ENCODE measurements at regions not wholly inside any gene's neighbourhood (a gene's known extent, or its start where the extent isn't known, plus 50 kb on each side); places are given as distances from the start of the nearest gene placed in this dataset.
"Not testable (repeated sequence)": the region's sequence is repeated elsewhere in the genome, so short reads cannot be mapped to it uniquely, and the experiment has no call there.

GRCh38 chr18:76307293-76307690, 187.8 kb downstream of the ZNF516 start:
- Mint-ChIP-seq H3K4me1 (no peaks in the 10 kb centered on the region), H3K9me3 (no peaks in the 10 kb centered on the region), H3K27ac (ENCODE audit: low read depth) (no peak overlapping the region), H3K36me3 (ENCODE audit: insufficient read depth) (no peaks in the 10 kb centered on the region), H3K27me3 (peaks cover 37% of the 10 kb centered on the region), H3K4me3 (no peak overlapping the region)
- ATAC-seq (replicated peaks; ENCODE audit: extremely low read depth, poor library complexity, severe bottlenecking) (no peak), DNase-seq (ENCODE audit: low spot score in 2 of 2) (no peak)

DNA sequence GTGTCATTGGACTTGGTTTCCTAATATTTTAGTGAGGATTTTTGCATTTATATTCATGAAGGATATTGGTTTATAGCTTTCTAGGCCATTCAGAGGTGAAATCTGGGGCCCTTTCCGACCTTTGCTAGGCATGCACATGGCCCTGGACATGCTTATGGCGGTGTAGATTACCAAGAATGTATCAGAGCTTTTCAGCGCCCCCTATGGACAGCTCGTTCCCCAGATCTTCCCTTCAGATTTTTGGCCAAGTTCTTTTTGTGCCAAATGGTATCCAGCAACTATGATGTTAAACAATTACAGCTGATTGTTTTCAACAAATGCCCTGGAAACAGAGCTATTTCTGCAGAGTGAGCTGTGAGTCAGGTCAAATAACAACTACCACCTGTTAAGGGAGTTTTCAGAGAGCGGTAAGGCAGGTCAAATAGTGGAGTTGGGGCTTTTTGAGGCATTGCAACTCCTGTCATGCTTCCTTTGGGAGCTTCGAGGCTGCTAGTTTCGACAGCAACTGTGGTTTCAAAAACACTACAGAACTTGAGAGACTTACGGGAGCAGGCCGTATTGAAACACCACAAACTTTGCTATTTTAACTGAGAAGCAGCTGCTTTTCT, 188.3 kb downstream of the ZNF516 start:
- Mint-ChIP-seq H3K9me3 (no peaks in the 10 kb centered on the region), H3K4me3 (no peak overlapping the region), H3K4me1 (no peaks in the 10 kb centered on the region), H3K36me3 (ENCODE audit: insufficient read depth) (no peaks in the 10 kb centered on the region), H3K27ac (ENCODE audit: low read depth) (no peak overlapping the region), H3K27me3 (peaks cover 37% of the 10 kb centered on the region)
- ATAC-seq (replicated peaks; ENCODE audit: extremely low read depth, poor library complexity, severe bottlenecking) (no peak), DNase-seq (ENCODE audit: low spot score in 2 of 2) (no peak)

DNA sequence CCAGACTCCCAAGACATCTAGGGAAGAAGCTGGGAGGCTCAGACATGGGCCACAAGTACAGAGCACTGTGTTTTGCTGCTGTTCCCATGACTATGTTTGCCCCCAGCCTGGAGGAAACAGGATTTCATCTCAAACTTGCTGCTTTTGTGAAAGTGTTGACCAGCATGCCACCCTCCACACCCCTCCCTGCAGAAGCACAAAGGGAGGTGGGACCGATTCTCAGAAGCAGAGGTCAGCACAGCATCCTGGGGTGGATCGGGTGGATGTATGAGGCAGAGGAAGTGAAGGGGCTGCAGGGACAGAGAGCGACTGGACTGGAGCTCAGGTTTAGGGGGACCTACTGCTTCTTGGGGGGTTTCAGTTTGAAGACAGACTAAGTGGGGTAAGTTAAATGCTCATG, 209.2 kb downstream of the ZNF516 start:
- Mint-ChIP-seq H3K27ac (ENCODE audit: low read depth) (no peak overlapping the region), H3K27me3 (peaks cover 22% of the 10 kb centered on the region), H3K4me1 (no peaks in the 10 kb centered on the region), H3K9me3 (peaks cover 12% of the 10 kb centered on the region), H3K36me3 (ENCODE audit: insufficient read depth) (no peaks in the 10 kb centered on the region), H3K4me3 (no peak overlapping the region)
- DNase-seq (ENCODE audit: low spot score in 2 of 2) (no peak), ATAC-seq (replicated peaks; ENCODE audit: extremely low read depth, poor library complexity, severe bottlenecking) (no peak)

DNA sequence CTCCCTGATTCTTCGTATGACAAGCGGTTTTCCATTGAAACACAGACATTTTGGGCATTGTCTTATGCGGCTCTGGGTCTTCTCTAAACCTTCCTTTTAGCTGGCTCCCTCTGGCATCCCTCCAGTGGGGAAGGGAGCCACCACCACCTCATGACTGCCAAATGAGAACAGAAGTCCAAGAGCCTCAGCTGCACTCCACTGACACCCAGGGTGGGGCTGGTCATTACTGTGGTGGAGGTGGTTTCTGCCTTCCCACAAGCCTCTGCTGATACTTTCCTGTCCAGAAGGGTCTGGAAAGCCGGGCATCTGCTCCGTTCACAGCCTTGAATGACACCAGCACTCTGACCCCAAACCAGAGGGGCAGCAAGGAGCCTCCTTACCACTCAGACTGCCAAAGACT, 213.5 kb downstream of the ZNF516 start:
- no peaks in the 10 kb centered on the region for H3K4me1 Mint-ChIP-seq
- H3K9me3 Mint-ChIP-seq, result peaks cover 4% of the 10 kb centered on the region
- no peak overlapping the region for H3K27ac Mint-ChIP-seq (ENCODE audit: low read depth)
- peaks cover 2% of the 10 kb centered on the region for H3K36me3 Mint-ChIP-seq (ENCODE audit: insufficient read depth)
- no peak for DNase-seq (ENCODE audit: low spot score in 2 of 2)
- H3K4me3 Mint-ChIP-seq, result no peak overlapping the region
- H3K27me3 Mint-ChIP-seq, result peaks cover 36% of the 10 kb centered on the region
- no peak for ATAC-seq (replicated peaks; ENCODE audit: extremely low read depth, poor library complexity, severe bottlenecking)

DNA sequence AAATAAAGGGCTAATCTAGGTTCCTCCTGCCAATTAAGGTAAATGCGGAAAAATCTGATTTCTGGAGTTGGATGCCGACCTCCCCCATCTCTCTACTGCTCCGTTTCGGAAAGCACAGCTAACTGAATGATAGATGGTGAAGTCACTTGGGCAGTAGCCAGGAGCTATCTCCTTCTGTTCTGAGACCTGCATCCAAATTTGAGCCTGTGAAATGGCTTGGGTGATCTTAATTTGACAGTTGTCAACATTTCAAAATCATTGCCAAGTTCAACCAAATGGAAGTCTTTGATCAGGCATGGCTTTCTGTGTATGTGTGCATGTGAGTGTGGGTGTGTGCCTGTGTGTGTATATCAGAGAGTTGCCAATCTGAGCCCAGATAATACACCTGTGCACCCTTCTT, 217.2 kb downstream of the ZNF516 start:
- peaks cover 2% of the 10 kb centered on the region for H3K36me3 Mint-ChIP-seq (ENCODE audit: insufficient read depth)
- H3K4me3 Mint-ChIP-seq, result no peak overlapping the region
- no peaks in the 10 kb centered on the region for H3K9me3 Mint-ChIP-seq
- H3K4me1 Mint-ChIP-seq, result no peaks in the 10 kb centered on the region
- no peak for DNase-seq (ENCODE audit: low spot score in 2 of 2)
- H3K27me3 Mint-ChIP-seq, result peaks cover 14% of the 10 kb centered on the region
- no peak for ATAC-seq (replicated peaks; ENCODE audit: extremely low read depth, poor library complexity, severe bottlenecking)
- no peak overlapping the region for H3K27ac Mint-ChIP-seq (ENCODE audit: low read depth)

- Mint-ChIP-seq H3K4me1 (no peaks in the 10 kb centered on the region), H3K9me3 (no peaks in the 10 kb centered on the region), H3K4me3 (no peak overlapping the region), H3K36me3 (ENCODE audit: insufficient read depth) (peaks cover 2% of the 10 kb centered on the region), H3K27me3 (peaks cover 14% of the 10 kb centered on the region), H3K27ac (ENCODE audit: low read depth) (no peak overlapping the region)
- no peak for DNase-seq (ENCODE audit: low spot score in 2 of 2)
- no peak for ATAC-seq (replicated peaks; ENCODE audit: extremely low read depth, poor library complexity, severe bottlenecking)
Measured at GRCh38 chr18:76275727-76276313, 219.2 kb downstream of the ZNF516 start.

DNA sequence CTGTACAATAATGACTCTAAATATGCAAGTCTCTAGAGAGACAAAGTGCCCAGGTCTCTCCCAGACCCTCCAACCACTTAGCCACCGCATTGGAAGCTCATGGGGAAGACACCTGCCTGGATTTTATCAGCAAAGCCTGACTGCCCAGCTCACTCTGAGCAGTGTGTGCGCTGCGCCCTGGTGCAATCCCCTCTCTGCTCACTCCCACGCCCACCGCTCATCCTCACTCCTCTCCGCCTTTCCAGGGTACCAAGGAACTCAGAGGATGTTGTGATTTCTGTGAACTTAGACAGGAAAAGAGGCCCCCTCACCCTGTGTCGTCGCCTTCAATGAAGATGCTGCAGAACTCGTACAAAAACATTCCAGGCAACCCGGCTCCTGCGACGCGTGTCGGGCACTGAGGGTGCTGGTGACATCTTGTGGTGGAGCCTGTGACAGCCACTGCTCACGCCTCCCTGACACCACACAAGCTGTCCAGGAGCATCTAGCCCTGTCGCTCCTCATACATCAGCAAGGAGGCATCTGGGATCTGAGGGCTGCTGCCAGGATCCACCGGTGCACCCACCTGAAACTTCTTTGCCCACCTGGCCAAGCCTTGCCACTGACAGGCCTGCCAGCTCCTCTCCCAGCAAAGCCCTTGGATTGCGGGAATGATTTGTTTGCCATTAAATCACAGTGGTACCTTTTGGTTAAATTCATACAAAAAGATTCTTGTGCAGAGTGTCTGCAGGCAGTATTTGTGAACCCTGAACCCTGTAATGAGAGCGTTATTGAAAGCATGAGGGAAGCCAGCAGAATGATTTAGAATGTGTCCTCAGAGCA, 220.4 kb downstream of the ZNF516 start:
- ATAC-seq (replicated peaks; ENCODE audit: extremely low read depth, poor library complexity, severe bottlenecking) (no peak), DNase-seq (ENCODE audit: low spot score in 2 of 2) (no peak)
- no peak overlapping the region for H3K27ac Mint-ChIP-seq (ENCODE audit: low read depth)
- H3K36me3 Mint-ChIP-seq (ENCODE audit: insufficient read depth), result peaks cover 2% of the 10 kb centered on the region
- H3K4me3 Mint-ChIP-seq, result no peak overlapping the region
- no peaks in the 10 kb centered on the region for H3K4me1 Mint-ChIP-seq
- peaks cover 6% of the 10 kb centered on the region for H3K9me3 Mint-ChIP-seq
- peaks cover 14% of the 10 kb centered on the region for H3K27me3 Mint-ChIP-seq

- Mint-ChIP-seq H3K27me3 (peaks cover 14% of the 10 kb centered on the region), H3K36me3 (ENCODE audit: insufficient read depth) (no peaks in the 10 kb centered on the region), H3K27ac (ENCODE audit: low read depth) (no peak overlapping the region), H3K9me3 (peaks cover 7% of the 10 kb centered on the region), H3K4me1 (no peaks in the 10 kb centered on the region), H3K4me3 (no peak overlapping the region)
- ATAC-seq (replicated peaks; ENCODE audit: extremely low read depth, poor library complexity, severe bottlenecking) (no peak), DNase-seq (ENCODE audit: low spot score in 2 of 2) (no peak)
Measured at GRCh38 chr18:76273956-76274355, 221.1 kb downstream of the ZNF516 start.

- H3K4me1 Mint-ChIP-seq, result no peaks in the 10 kb centered on the region
Measured at GRCh38 chr18:76273036-76273545, 222.0 kb downstream of the ZNF516 start.

DNA sequence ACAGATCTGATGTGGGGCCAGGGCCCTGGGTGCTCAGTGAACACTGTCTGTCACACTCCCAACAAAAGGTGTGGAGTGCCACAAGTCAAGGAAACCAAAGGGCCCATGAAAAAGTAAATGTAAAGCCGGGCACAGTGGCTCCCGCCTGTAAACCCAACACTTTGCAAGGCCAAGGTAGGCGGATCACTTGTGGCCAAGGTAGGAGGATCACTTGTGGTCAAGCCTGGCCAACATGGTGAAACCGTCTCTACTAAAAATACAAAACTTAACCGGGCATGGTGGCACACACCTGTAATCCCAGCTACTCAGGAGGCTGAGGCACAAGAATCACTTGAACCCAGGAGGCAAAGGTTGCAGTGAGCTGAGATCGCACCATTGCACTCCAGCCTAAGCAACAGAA, 227.6 kb downstream of the ZNF516 start:
- H3K9me3 Mint-ChIP-seq; H3K36me3 Mint-ChIP-seq (ENCODE audit: insufficient read depth); H3K4me1 Mint-ChIP-seq; ATAC-seq (replicated peaks; ENCODE audit: extremely low read depth, poor library complexity, severe bottlenecking); H3K27ac Mint-ChIP-seq (ENCODE audit: low read depth); DNase-seq (ENCODE audit: low spot score in 2 of 2); H3K4me3 Mint-ChIP-seq: not testable (repeated sequence)
- H3K27me3 Mint-ChIP-seq, result peaks cover 24% of the 10 kb centered on the region

More at GRCh38 chr18:76273036-76273545, 222.0 kb downstream of the ZNF516 start:
- Mint-ChIP-seq H3K27me3 (peaks cover 14% of the 10 kb centered on the region), H3K36me3 (ENCODE audit: insufficient read depth) (no peaks in the 10 kb centered on the region), H3K4me3 (no peak overlapping the region), H3K27ac (ENCODE audit: low read depth) (no peak overlapping the region), H3K9me3 (peaks cover 7% of the 10 kb centered on the region)
- ATAC-seq (replicated peaks; ENCODE audit: extremely low read depth, poor library complexity, severe bottlenecking), result no peak
- no peak for DNase-seq (ENCODE audit: low spot score in 2 of 2)

DNA sequence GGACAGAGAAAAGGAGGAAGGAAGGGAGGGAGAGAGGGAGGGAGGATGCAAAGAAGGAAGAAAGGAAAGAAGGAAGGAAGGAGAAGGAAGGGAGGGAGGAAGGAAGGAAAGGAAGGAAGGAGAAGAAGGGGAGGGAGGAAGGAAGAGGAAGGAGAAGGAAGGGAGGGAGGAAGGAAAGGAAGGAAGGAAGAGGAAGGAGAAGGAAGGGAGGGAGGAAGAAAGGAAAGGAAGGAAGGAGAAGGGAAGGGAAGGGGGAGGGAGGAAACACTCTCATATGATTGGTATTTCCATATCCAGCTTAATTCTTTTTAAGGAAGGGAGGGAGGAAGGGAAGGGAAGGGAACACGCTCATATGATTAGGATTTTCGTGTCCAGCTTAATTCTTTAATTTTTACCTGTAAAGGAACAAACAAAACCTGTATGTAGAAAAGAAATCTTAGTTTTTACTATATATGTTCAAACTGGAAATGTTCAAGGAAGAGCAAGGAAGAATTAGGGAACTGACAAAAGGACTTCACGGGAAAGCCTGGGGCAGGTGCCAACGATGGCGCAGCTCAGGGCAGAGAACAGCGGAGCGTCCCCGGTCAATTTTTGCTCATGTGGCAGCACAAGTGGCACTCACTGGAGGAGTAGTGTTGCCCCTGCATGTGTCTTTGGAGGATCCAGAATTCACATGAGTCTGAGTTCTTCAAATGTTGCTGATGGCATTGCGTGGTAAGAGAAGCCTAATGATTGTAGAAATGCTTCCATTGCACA, 228.6 kb downstream of the ZNF516 start:
- DNase-seq (ENCODE audit: low spot score in 2 of 2) (no peak), ATAC-seq (replicated peaks; ENCODE audit: extremely low read depth, poor library complexity, severe bottlenecking) (no peak)
- Mint-ChIP-seq H3K4me1 (no peaks in the 10 kb centered on the region), H3K27me3 (peaks cover 24% of the 10 kb centered on the region), H3K9me3 (peaks cover 7% of the 10 kb centered on the region), H3K27ac (ENCODE audit: low read depth) (no peak overlapping the region), H3K4me3 (no peak overlapping the region), H3K36me3 (ENCODE audit: insufficient read depth) (no peaks in the 10 kb centered on the region)

GRCh38 chr18:76265497-76266235, 229.4 kb downstream of the ZNF516 start:
- ATAC-seq (replicated peaks; ENCODE audit: extremely low read depth, poor library complexity, severe bottlenecking), result no peak
- no peaks in the 10 kb centered on the region for H3K36me3 Mint-ChIP-seq (ENCODE audit: insufficient read depth)
- DNase-seq (ENCODE audit: low spot score in 2 of 2), result no peak
- H3K4me3 Mint-ChIP-seq, result no peak overlapping the region
- peaks cover 7% of the 10 kb centered on the region for H3K9me3 Mint-ChIP-seq
- H3K4me1 Mint-ChIP-seq, result no peaks in the 10 kb centered on the region
- peaks cover 24% of the 10 kb centered on the region for H3K27me3 Mint-ChIP-seq
- H3K27ac Mint-ChIP-seq (ENCODE audit: low read depth), result no peak overlapping the region
